WTC11 (cell line): ENCODE measurements at regions not wholly inside any gene's neighbourhood (a gene's known extent, or its start where the extent isn't known, plus 50 kb on each side); places are given as distances from the start of the nearest gene placed in this dataset.

Source experiments
- CREB1 ChIP-seq: sonication (generic); formaldehyde crosslinking; IDR thresholded peaks from 2 replicates; pipeline ENCODE4 v1.8.0; 2023; ENCODE audit warnings: mild to moderate bottlenecking, missing genetic modification reagents
- CTCF ChIP-seq: fragments of 200-600 bp; IDR thresholded peaks from 2 replicates; pipeline ENCODE4 v1.8.0; 2022; ENCODE audit warnings: antibody characterized with exemption
- FOXJ3 ChIP-seq: sonication (generic); formaldehyde crosslinking; IDR thresholded peaks from 2 replicates; pipeline ENCODE4 v1.9.0; 2021; ENCODE audit warnings: missing genetic modification reagents, mild to moderate bottlenecking, borderline replicate concordance
- FOXP1 ChIP-seq: sonication (generic); formaldehyde crosslinking; IDR thresholded peaks from 2 replicates; pipeline ENCODE4 v1.8.0; 2022; ENCODE audit warnings: missing genetic modification reagents, mild to moderate bottlenecking, moderate library complexity, borderline replicate concordance
- HMGA2 ChIP-seq: fragments of 250-450 bp; sonication (Bioruptor Pico); IDR thresholded peaks from 2 replicates; pipeline ENCODE4 v1.4.0; 2021; ENCODE audit warnings: mild to moderate bottlenecking, moderate library complexity
- ZNF232 ChIP-seq: sonication (generic); formaldehyde crosslinking; IDR thresholded peaks from 2 replicates; pipeline ENCODE4 v1.8.0; 2022; ENCODE audit warnings: mild to moderate bottlenecking, missing genetic modification reagents
- ZNF317 ChIP-seq: sonication (generic); formaldehyde crosslinking; IDR thresholded peaks from 2 replicates; pipeline ENCODE4 v1.8.1; 2023; ENCODE audit warnings: low read depth, mild to moderate bottlenecking, moderate library complexity, missing genetic modification reagents, borderline replicate concordance
- TF ChIP-seq, protein P1 (sequence below): sonication (generic); formaldehyde crosslinking; IDR thresholded peaks from 2 replicates; pipeline ENCODE4 v1.8.0; 2022; ENCODE audit warnings: mild to moderate bottlenecking, missing genetic modification reagents

- TF ChIP-seq ZNF232 (CRISPR knock-in tag) (no peak), CTCF (no peak), FOXP1 (no peak), CREB1 (CRISPR knock-in tag) (no peak), HMGA2 (CRISPR knock-in tag) (no peak), FOXJ3 (CRISPR knock-in tag) (no peak), ZNF317 (no peak)
- TF ChIP-seq, protein P1, sequence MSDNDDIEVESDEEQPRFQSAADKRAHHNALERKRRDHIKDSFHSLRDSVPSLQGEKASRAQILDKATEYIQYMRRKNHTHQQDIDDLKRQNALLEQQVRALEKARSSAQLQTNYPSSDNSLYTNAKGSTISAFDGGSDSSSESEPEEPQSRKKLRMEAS (CRISPR knock-in tag): no peak
These were observed 155.4 kb downstream of the DIPK2A start for GRCh38 chr3:144127014-144127413.
